Activated T-helper 1 cell treated with anti-CD3 and anti-CD28 coated beads, Interleukin-12 subunit alpha, Interleukin-12 subunit beta, Interleukin-2, Interleukin-4 antibody, amounts not matched to agents 30 ng/mL and 10 ng/mL and 1 ng/mL, durations not matched to agents 14 hours and 24 hours and 36 hours (primary cell): ENCODE measurements at regions not wholly inside any gene's neighbourhood (a gene's known extent, or its start where the extent isn't known, plus 50 kb on each side); places are given as distances from the start of the nearest gene placed in this dataset.
"Not testable (repeated sequence)": the region's sequence is repeated elsewhere in the genome, so short reads cannot be mapped to it uniquely, and the experiment has no call there.

Source experiments
- DNase-seq: peaks from one replicate; pipeline ENCODE4 v3.0.0; 2021; ENCODE audit warnings: low spot score
- H3K27ac Mint-ChIP-seq: one replicate; pipeline ENCODE4 v1.8.0; 2021; ENCODE audit warnings: mild to moderate bottlenecking, mixed read lengths
- H3K27me3 Mint-ChIP-seq: one replicate; pipeline ENCODE4 v1.8.0; 2022; ENCODE audit warnings: mild to moderate bottlenecking, moderate library complexity, mixed read lengths; ENCODE audit not compliant: insufficient read depth
- H3K36me3 Mint-ChIP-seq: one replicate; pipeline ENCODE4 v1.8.0; 2021; ENCODE audit warnings: low read depth, mixed read lengths
- H3K4me1 Mint-ChIP-seq: one replicate; pipeline ENCODE4 v1.8.0; 2021; ENCODE audit warnings: low read depth, mixed read lengths
- H3K4me3 Mint-ChIP-seq: one replicate; pipeline ENCODE4 v1.8.0; 2021; ENCODE audit warnings: mild to moderate bottlenecking, moderate library complexity, mixed read lengths
- H3K9me3 Mint-ChIP-seq: one replicate; pipeline ENCODE4 v1.8.0; 2021; ENCODE audit warnings: mixed read lengths
- intact Hi-C: fragments of 100-400 bp; cut with micrococcal nuclease; formaldehyde crosslinking; loops from one replicate; pipeline ENCODE4 v1.15.1; 2024

DNA sequence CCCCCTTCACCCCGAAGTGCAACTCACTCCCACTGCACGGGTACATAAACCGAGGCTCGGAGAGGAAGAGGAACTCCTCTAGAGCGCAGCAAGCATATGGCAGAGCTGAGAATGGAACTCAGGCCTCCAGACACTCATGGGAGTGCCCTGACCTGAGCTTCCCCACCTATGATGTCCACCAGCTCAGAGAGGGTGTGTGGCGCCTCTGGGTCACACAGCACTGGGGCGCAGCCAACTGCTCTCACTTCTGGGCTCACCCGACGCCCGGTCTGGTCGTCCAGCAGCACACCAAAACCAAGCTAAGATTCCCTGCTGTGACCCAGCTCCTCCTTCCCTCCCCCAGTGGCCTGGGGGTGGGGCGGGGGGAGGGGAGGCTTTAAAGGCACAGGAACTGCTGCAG lies 904.3 kb downstream of the TUBA3C start:
- H3K4me3 Mint-ChIP-seq, H3K9me3 Mint-ChIP-seq, DNase-seq, H3K27me3 Mint-ChIP-seq, intact Hi-C loops, H3K4me1 Mint-ChIP-seq, H3K36me3 Mint-ChIP-seq, H3K27ac Mint-ChIP-seq: not testable (repeated sequence)

DNA sequence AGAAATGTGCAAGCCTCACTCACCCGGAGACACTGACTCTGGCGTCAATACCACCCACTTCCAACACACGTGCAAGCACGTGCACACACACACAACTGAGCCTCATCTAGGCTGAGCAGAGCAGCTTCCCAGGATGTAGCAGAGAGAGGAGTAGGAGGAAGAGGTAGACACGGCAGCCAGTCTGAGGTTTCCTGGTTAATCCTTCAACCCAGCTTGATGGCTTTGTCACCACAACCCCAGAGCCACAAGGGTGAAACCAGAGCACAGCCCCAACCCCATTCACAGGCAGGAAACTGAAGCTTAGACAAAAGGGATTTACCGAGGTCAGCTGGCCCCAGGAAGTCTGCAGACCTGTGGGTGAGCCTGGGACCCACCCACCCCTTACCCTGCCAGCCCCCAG lies 905.3 kb downstream of the TUBA3C start:
- H3K36me3 Mint-ChIP-seq, H3K27ac Mint-ChIP-seq, H3K4me1 Mint-ChIP-seq: not testable (repeated sequence)

DNA sequence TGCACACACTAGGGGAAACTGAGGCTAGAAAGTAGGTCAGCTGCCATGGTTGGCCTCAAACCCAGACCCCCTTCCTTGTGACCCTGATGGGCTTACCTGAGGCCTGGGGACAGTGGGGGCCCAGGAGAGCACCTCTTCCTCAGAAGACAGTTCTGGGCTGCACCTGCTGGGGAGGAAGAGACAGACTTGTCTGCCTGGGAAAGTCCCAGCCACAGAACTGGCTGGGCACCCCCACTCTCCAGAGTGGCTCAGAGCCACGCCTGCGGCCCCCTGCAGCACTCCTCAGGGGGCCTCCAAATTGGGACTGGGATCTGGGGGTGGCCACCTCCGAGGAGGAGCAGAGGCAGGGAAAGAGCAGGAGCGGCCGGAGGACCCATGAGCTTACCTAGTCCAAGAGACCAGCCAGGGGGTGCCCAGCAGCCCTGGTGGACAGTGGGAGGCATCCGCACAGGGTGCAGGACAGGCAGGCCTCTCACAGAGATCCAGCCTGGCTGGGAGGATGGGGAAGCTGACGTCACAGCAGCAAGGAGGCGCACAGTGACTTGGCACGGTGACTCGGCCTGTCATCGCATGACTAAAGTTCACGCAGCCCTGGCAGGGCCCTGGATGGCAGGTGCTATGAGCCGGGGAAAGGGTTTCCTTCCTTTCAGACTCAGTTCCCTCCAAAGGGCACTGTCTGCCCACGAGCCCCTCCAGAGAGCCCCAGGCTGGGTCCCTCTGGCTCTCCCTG lies 907.7 kb downstream of the TUBA3C start:
- H3K4me1 Mint-ChIP-seq, H3K27ac Mint-ChIP-seq, H3K27me3 Mint-ChIP-seq, H3K36me3 Mint-ChIP-seq, H3K9me3 Mint-ChIP-seq, H3K4me3 Mint-ChIP-seq, intact Hi-C loops, DNase-seq: not testable (repeated sequence)

More for the DNA sequence above, 905.3 kb downstream of the TUBA3C start:
- H3K9me3 Mint-ChIP-seq, intact Hi-C loops, DNase-seq, H3K27me3 Mint-ChIP-seq, H3K4me3 Mint-ChIP-seq: not testable (repeated sequence)

DNA sequence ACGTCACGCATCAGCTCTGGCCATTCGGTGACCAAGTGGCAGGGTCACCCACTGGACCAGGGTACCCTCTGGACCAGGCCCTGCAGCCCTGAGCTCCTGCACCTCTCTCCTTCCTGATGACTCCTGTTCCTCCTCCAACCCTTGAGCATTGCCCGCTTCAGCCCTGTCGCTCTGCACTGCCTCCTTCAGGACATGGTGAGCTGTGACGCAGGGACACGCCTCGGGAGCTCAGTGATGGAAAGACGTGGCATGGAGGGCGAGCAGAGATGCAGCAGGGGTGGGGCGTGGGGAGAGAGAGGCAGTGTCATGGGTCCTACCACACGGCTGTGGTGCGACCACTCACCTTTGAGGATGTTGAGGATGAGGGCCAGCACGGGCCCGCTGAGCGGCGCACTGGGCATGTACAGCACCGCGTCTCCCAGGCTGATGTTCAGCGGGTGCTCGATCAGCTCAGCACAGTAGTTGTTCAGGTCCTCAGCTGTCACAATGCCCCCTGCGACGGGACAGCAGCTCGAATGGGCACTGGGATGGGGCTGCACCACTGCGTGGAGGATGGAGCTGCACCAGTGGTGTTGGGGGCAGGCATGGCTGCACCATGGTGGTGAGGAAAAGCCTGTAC lies 922.7 kb downstream of the TUBA3C start:
- H3K36me3 Mint-ChIP-seq, H3K4me1 Mint-ChIP-seq, DNase-seq, H3K27ac Mint-ChIP-seq, H3K4me3 Mint-ChIP-seq, H3K27me3 Mint-ChIP-seq, intact Hi-C loops: not testable (repeated sequence)
- H3K9me3 Mint-ChIP-seq: peaks cover 18% of the 10 kb centered on the region

DNA sequence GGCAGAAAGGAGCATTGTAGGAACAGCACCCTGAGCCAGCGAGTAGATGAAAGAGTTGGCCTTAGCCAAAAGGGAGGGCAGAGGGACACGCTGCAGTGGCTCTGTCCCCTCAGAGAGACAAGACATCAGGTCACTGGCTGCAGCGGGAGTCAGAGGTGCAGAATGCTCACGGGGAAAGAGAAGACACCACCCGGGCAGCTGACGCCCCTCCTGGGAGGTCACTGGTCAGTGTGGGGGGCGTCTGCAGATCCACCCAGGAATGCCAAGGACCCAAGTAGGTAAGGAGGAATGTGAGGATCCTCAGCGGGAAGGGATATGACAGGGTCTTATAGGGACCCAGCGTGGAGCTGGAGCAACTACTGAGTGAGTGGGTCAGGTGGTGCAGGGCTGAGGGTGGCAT lies 923.9 kb downstream of the TUBA3C start:
- H3K4me3 Mint-ChIP-seq, H3K27ac Mint-ChIP-seq, H3K4me1 Mint-ChIP-seq, H3K36me3 Mint-ChIP-seq, H3K27me3 Mint-ChIP-seq, DNase-seq, intact Hi-C loops: not testable (repeated sequence)
- peaks cover 18% of the 10 kb centered on the region for H3K9me3 Mint-ChIP-seq

DNA sequence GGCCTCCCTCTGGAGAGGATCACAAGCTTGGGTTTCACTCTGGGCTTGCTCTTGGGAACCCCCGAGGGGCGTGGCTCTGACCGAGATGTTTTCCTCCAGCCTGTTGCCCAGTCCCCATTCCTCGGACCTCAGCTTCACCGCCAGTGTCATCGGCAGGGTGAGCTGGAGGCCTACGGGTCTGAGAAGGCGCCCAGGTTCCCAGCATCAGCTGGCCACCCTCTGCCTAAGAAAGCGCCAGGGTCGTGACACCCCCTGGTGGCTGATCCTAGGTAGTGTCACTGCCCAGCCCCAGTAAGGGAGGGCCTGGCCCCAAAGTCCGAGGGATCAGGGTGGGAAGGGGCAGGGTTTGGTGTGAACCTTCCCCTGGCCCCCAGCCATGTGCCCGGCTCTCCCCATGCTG lies 928.8 kb downstream of the TUBA3C start:
- peaks cover 21% of the 10 kb centered on the region for H3K9me3 Mint-ChIP-seq
- H3K4me3 Mint-ChIP-seq, H3K27me3 Mint-ChIP-seq, H3K4me1 Mint-ChIP-seq, H3K36me3 Mint-ChIP-seq, H3K27ac Mint-ChIP-seq, DNase-seq, intact Hi-C loops: not testable (repeated sequence)

DNA sequence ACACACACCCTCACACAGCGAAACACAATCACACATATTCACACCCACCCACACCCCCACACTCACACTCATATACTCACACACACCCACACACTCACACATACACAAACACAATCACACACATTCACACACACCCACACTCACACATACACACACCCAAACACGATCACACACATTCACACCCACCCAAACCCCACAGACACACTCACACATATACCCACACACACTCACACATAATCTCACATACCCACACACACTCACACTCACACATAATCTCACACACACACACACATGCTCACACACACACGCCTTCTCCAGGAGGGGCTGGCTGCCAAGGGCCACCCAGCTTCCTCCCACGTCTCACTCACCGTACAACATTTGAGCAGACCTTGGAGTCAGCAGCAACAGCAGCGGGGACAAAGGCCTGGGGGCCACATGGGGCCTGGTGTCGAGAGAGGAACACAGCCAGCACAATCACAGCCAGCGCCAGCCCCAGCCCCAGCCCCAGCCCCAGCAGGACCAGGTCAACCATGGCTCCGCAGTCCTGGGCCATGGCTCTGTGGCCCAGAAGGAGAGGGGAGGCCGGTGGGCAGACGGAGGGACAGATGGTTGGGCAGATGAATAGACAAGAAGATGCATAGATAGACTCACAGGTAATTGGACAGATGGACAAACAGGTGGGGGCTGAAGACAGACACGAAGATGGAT lies 932.9 kb downstream of the TUBA3C start:
- H3K36me3 Mint-ChIP-seq, H3K4me1 Mint-ChIP-seq, H3K27ac Mint-ChIP-seq, H3K9me3 Mint-ChIP-seq, DNase-seq, H3K4me3 Mint-ChIP-seq, intact Hi-C loops, H3K27me3 Mint-ChIP-seq: not testable (repeated sequence)

DNA sequence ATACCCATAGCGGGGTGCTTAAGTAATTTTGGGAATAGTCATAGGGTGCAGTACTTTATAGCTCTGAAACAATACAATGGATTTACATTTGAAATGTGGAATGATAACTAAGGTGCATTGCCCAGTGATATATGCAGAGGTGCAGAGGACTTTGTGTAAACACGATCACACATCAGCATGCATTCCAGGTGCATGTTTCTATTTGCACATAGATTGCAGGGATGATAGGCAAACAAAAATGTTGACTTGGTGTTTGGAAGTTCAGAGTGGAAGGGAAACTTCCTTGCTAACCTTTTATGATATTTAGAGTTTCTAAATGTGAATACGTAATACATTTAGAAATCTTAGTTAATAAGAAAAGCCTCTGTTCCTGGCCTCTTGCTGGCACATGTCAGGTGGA lies 941.5 kb downstream of the TUBA3C start:
- H3K27me3 Mint-ChIP-seq, DNase-seq, H3K4me3 Mint-ChIP-seq, H3K4me1 Mint-ChIP-seq, intact Hi-C loops, H3K27ac Mint-ChIP-seq, H3K36me3 Mint-ChIP-seq: not testable (repeated sequence)
- peaks cover 20% of the 10 kb centered on the region for H3K9me3 Mint-ChIP-seq

DNA sequence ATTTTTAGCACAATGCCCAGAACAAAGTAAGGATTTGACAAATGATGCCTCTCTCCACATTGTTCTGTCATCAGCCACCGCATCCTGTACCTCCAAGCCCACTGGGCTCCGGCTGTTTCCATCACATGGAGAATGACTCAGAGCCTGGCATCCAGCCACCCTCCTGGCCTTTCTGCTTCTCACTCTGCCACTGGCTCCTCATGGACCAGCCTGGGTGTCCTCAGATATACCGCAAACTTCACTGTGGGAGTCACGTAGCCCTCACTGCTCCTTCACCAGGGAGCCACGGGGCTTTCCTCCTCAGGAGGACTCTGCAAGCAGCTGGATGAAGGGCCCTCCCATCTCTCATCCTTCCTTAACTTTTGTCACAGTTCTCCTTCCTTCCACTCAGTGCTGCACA lies 943.0 kb downstream of the TUBA3C start:
- peaks cover 18% of the 10 kb centered on the region for H3K9me3 Mint-ChIP-seq
- intact Hi-C loops, H3K36me3 Mint-ChIP-seq, H3K27me3 Mint-ChIP-seq, H3K4me3 Mint-ChIP-seq, DNase-seq, H3K27ac Mint-ChIP-seq, H3K4me1 Mint-ChIP-seq: not testable (repeated sequence)

DNA sequence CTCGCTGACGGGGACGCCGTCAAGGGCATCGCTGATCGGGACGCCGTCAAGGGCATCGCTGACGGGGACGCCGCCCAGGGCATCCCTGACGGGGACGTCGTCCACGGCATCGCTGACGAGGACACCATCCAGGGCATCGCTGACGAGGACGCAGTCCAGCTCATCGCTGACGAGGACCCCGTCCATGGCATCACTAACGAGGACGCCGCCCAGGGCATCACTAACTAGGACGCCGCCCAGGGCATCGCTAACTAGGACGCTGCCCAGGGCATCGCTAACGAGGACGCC lies 945.2 kb downstream of the TUBA3C start:
- H3K4me3 Mint-ChIP-seq: no peak overlapping the region
- H3K4me1 Mint-ChIP-seq: no peaks in the 10 kb centered on the region
- intact Hi-C loops: no loop called here

DNA sequence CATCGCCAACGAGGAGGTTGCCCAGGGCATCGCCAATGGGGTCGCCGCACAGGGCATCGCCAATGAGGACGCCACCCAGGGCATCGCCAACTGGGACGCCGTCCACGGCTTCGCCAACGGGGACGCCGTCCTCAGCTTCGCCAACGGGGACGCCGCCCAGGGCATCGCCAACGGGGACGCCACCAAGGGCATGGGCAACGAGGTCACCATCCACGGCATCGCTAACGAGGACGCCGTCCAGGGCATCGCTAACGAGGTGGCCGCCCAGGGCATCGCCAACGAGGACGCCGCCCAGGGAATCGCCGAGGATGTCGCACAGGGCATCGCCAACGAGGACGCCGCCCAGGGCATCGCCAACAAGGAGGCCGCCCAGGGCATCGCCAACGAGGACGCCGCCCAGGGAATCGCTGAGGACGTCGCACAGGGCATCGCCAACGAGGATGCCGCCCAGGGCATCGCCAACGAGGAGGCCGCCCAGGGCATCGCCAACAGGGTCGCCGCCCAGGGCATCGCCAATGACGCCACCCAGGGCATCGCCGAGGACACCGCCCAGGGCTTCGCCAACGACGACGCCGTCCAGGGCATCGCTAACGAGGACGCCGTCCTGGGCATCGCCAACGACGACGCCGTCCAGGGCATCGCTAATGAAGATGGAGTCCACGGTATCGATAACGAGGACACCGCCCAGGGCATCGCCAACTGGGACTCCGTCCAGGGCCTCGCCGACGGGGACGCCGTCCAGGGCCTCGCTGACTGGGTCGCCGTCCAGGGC lies 945.7 kb downstream of the TUBA3C start:
- Mint-ChIP-seq H3K4me1 (no peaks in the 10 kb centered on the region), H3K36me3 (no peaks in the 10 kb centered on the region), H3K4me3 (no peak overlapping the region), H3K27ac (no peak overlapping the region), H3K9me3 (peaks cover 15% of the 10 kb centered on the region), H3K27me3 (no peaks in the 10 kb centered on the region)
- DNase-seq: no peak
- intact Hi-C loops: no loop called here

More for the DNA sequence above, 945.2 kb downstream of the TUBA3C start:
- H3K27me3 Mint-ChIP-seq: no peaks in the 10 kb centered on the region
- peaks cover 18% of the 10 kb centered on the region for H3K9me3 Mint-ChIP-seq
- no peak overlapping the region for H3K27ac Mint-ChIP-seq
- H3K36me3 Mint-ChIP-seq: no peaks in the 10 kb centered on the region
- DNase-seq: no peak

DNA sequence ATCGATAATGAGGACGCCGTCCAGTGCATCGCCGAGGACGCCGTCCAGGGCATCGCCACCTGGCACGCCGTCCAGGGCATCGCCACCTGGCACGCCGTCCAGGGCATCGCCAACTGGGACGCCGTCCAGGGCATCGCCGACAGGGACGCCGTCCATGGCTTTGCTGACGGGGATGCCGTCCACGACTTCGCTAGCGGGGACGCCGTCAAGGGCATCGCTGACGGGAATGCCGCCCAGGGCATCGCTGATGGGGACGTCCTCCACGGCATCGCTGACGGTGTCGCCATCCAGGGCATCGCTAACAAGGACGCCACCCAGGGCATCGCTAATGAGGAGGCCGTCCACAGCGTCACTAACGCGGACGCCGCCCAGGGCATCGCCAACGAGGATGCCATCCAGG lies 946.5 kb downstream of the TUBA3C start:
- Mint-ChIP-seq H3K4me3 (no peak overlapping the region), H3K36me3 (no peaks in the 10 kb centered on the region), H3K9me3 (peaks cover 12% of the 10 kb centered on the region), H3K27me3 (no peaks in the 10 kb centered on the region), H3K27ac (no peak overlapping the region), H3K4me1 (no peaks in the 10 kb centered on the region)
- no peak for DNase-seq
- intact Hi-C loops: no loop called here

DNA sequence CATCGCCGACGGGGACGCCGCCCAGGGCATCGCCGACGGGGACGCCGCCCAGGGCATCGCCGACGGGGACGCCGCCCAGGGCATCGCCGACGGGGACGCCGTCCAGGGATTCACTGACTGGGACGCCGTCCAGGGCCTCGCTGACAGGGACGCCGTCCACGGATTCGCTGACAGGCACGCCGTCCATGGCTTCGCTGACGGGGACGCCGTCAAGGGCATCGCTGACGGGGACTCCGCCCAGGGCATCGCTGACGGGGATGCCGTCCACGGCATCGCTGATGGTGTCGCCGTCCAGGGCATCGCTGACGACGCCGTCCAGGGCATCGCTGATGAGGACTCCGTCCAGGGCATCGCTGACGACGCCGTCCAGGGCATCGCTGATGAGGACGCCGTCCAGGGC lies 947.2 kb downstream of the TUBA3C start:
- peaks cover 12% of the 10 kb centered on the region for H3K9me3 Mint-ChIP-seq
- H3K27me3 Mint-ChIP-seq, H3K36me3 Mint-ChIP-seq, H3K4me3 Mint-ChIP-seq, DNase-seq, H3K27ac Mint-ChIP-seq, H3K4me1 Mint-ChIP-seq, intact Hi-C loops: not testable (repeated sequence)
